Lower leg skin (tissue), 4 donors: ENCODE measurements at regions not wholly inside any gene's neighbourhood (a gene's known extent, or its start where the extent isn't known, plus 50 kb on each side); places are given as distances from the start of the nearest gene placed in this dataset.

Source experiments
- DNase-seq, 2 donors: peaks; one replicate each; pipeline ENCODE4 v3.0.0-alpha.2; 2019; ENCODE audit warnings: low spot score in 2 of 2
- H3K4me3 ChIP-seq: fragments of 200-600 bp; sonication (generic); 2 replicates; pipeline ENCODE4 v1.5.1; 2017; ENCODE audit warnings: mild to moderate bottlenecking, low read depth; ENCODE audit not compliant: poor library complexity, severe bottlenecking
- POLR2A ChIP-seq, 2 donors: fragments of 450-650 bp; IDR thresholded peaks; one replicate each; pipeline ENCODE4 v1.6.1; 2016 to 2017; ENCODE audit warnings: antibody characterized with exemption in 2 of 2, mild to moderate bottlenecking in 1 of 2, moderate library complexity in 1 of 2
- WGBS, 2 donors: methylation state at CpG; one replicate each; pipeline ENCODE4 v1.1.5; 2018; 5-methylcytosine and 5-hydroxymethylcytosine counted together
- intact Hi-C: fragments of 100-400 bp; cut with DNase I; formaldehyde crosslinking; loops from one replicate; pipeline ENCODE4 v1.15.0; 2023; ENCODE audit warnings: low total_unique reads
- TF ChIP-seq, protein P1 (sequence below), 3 donors: fragments of 450-650 bp; IDR thresholded peaks; one replicate each; pipeline ENCODE4 v1.5.1; 2016; ENCODE audit warnings: antibody characterized with exemption in 3 of 3, mild to moderate bottlenecking in 3 of 3, moderate library complexity in 2 of 3

- whole genome bisulfite sequencing, 2 donors: 75 to 91% methylated on average over 6 of the region's 6 CpGs
- no peak for DNase-seq
- intact Hi-C loops: no loop called here
- H3K4me3 ChIP-seq: no peak overlapping the region
- TF ChIP-seq POLR2A (IDR thresholded peaks at IDR 0.05): no peak
- TF ChIP-seq, protein P1, sequence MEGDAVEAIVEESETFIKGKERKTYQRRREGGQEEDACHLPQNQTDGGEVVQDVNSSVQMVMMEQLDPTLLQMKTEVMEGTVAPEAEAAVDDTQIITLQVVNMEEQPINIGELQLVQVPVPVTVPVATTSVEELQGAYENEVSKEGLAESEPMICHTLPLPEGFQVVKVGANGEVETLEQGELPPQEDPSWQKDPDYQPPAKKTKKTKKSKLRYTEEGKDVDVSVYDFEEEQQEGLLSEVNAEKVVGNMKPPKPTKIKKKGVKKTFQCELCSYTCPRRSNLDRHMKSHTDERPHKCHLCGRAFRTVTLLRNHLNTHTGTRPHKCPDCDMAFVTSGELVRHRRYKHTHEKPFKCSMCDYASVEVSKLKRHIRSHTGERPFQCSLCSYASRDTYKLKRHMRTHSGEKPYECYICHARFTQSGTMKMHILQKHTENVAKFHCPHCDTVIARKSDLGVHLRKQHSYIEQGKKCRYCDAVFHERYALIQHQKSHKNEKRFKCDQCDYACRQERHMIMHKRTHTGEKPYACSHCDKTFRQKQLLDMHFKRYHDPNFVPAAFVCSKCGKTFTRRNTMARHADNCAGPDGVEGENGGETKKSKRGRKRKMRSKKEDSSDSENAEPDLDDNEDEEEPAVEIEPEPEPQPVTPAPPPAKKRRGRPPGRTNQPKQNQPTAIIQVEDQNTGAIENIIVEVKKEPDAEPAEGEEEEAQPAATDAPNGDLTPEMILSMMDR (IDR thresholded peaks at IDR 0.05): no peak
Observed at GRCh38 chr10:71035511-71036296, 147.3 kb upstream of the PCBD1 start.

- H3K4me3 ChIP-seq: no peak overlapping the region
- 59 to 69% methylated on average over 8 of the region's 8 CpGs for WGBS, 2 donors
- DNase-seq: no peak
- TF ChIP-seq, protein P1 (IDR thresholded peaks at IDR 0.05): no peak
- TF ChIP-seq POLR2A (IDR thresholded peaks at IDR 0.05): no peak
- intact Hi-C loops: no loop called here
Observed at GRCh38 chr10:71036297-71036966, 148.1 kb upstream of the PCBD1 start.

DNA sequence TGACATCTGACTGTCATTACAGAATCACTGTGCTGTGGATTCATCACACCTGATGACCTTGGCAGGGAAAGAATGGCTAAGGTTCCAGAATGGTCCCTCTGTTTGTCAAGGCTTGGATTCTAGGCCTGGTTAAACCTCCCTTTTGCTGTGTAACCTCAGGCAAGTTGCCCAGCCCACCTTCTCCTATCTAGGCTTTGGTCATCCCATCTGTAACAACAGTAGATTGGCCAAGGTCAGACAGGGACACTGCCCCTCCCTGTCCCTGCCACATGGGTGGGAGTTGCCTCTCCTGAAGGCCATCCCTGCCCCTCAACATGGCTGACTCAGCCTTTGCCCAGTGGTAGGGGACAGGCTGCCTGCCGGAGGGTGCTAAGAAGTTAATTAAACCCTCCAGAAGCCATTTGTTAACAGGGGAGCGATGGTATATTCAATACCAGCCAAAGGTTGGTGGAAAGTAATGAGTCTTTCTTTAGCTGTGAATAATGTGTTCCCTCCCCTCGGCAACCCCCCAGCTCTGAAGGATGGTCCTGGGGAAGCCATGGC lies 149.8 kb upstream of the PCBD1 start:
- intact Hi-C loops: no loop called here
- no peak for DNase-seq
- 60 to 79% methylated on average over 3 of the region's 3 CpGs for WGBS, 2 donors
- TF ChIP-seq, protein P1 (IDR thresholded peaks at IDR 0.05): no peak
- no peak for TF ChIP-seq POLR2A (IDR thresholded peaks at IDR 0.05)
- H3K4me3 ChIP-seq: no peak overlapping the region

GRCh38 chr10:71038921-71039320 lies 150.6 kb upstream of the PCBD1 start:
- WGBS, 2 donors: 83 to 96% methylated on average over 2 of the region's 2 CpGs
- DNase-seq: no peak
- intact Hi-C loops: no loop called here
- no peak overlapping the region for H3K4me3 ChIP-seq
- TF ChIP-seq, protein P1 (IDR thresholded peaks at IDR 0.05): no peak
- no peak for TF ChIP-seq POLR2A (IDR thresholded peaks at IDR 0.05)

DNA sequence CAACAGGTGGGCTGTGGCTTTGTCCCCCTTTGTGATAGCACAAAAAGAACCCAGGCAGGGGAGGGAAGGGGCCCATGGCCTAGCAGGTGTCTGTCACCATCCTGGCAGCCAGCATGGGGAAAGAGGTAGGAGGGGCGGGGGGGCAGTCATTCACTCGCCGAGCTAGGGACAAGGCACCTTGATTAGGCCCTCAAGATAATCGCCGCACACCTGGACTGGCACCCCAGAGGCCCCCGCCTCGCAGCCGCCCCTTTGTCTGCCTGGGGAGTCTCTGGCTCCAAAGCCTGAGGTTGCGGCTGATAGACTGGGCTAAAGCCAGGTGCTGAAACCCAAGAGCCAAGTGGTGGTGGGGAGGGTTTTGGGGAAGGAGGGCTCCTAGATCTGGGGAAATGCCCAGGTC lies 151.2 kb upstream of the PCBD1 start:
- no peak for TF ChIP-seq POLR2A (IDR thresholded peaks at IDR 0.05)
- TF ChIP-seq, protein P1 (IDR thresholded peaks at IDR 0.05): no peak
- WGBS, 2 donors: 77 to 90% methylated on average over 9 of the region's 9 CpGs
- H3K4me3 ChIP-seq: no peak overlapping the region

More for the DNA sequence above, 151.2 kb upstream of the PCBD1 start:
- intact Hi-C loops: no loop called here
- DNase-seq: no peak
